IMR-90 (cell line): ENCODE measurements at regions not wholly inside any gene's neighbourhood (a gene's known extent, or its start where the extent isn't known, plus 50 kb on each side); places are given as distances from the start of the nearest gene placed in this dataset.

ENCODE experiments used
- ATAC-seq: fragments of 200-7000 bp; cut with Tn5 transposase; 2 replicates; pipeline ENCODE4 v1.9.1; 2020; ENCODE audit warnings: low read depth, mild to moderate bottlenecking, moderate library complexity
- BruUV-seq: library from RNA; stranded (reverse); fragments of 400-500 nt; replicated peaks from 2 replicates; lab custom pipeline; 2021; lab: Mats Ljungman, UMichigan
- CTCF ChIA-PET: fragments of 300-600 bp; formaldehyde crosslinking; extraction: SDS; loops from one replicate; lab custom pipeline; 2021; ENCODE audit warnings: antibody characterized with exemption; lab: Yijun Ruan, JAX
- POLR2A ChIA-PET: fragments of 300-600 bp; sonication (Branson Sonifier 250); formaldehyde crosslinking; loops from one replicate; lab custom pipeline; 2022; ENCODE audit warnings: antibody characterized with exemption; ENCODE audit not compliant: unreplicated experiment; lab: Charles Lee
- DNase-seq: peaks from one replicate; pipeline ENCODE4 v3.0.0; 2013
- H2AFZ ChIP-seq: replicated peaks from 2 replicates; pipeline ENCODE3; 2013; ENCODE audit warnings: low read length, mild to moderate bottlenecking; ENCODE audit not compliant: poor library complexity
- H2AK5ac ChIP-seq: 2 replicates; pipeline ENCODE4 v1.6.1; 2013; ENCODE audit warnings: low read depth, low read length, inconsistent platforms
- H2AK9ac ChIP-seq: replicated peaks from 2 replicates; pipeline ENCODE3; 2013; ENCODE audit warnings: mild to moderate bottlenecking, low read depth, low read length, moderate library complexity; ENCODE audit not compliant: poor library complexity
- H2BK120ac ChIP-seq: 2 replicates; pipeline ENCODE4 v1.6.1; 2013; ENCODE audit warnings: low read depth, low read length, inconsistent platforms
- H2BK15ac ChIP-seq: 3 replicates; pipeline ENCODE4 v1.6.1; 2013; ENCODE audit warnings: low read depth, low read length, inconsistent platforms
- H2BK20ac ChIP-seq: 2 replicates; pipeline ENCODE4 v1.6.1; 2013; ENCODE audit warnings: low read depth, mild to moderate bottlenecking, inconsistent platforms, low read length, moderate library complexity
- H2BK5ac ChIP-seq: 2 replicates; pipeline ENCODE4 v1.6.1; 2013; ENCODE audit warnings: mild to moderate bottlenecking, low read depth, low read length, inconsistent platforms; ENCODE audit not compliant: poor library complexity, severe bottlenecking
- H3K14ac ChIP-seq: replicated peaks from 2 replicates; pipeline ENCODE4 v1.6.1; 2013; ENCODE audit warnings: low read depth, low read length, inconsistent platforms
- H3K18ac ChIP-seq: 2 replicates; pipeline ENCODE4 v1.6.1; 2013; ENCODE audit warnings: low read depth, low read length, control low read depth
- H3K23ac ChIP-seq: 2 replicates; pipeline ENCODE4 v1.6.1; 2013; ENCODE audit warnings: low read depth, low read length, inconsistent platforms
- H3K27ac ChIP-seq: 2 replicates; pipeline ENCODE4 v1.5.1; 2013; ENCODE audit warnings: mild to moderate bottlenecking, control low read depth, low read length; ENCODE audit not compliant: insufficient read depth
- H3K27me3 ChIP-seq: 2 replicates; pipeline ENCODE4 v1.6.1; 2013; ENCODE audit warnings: low read length; ENCODE audit not compliant: control insufficient read depth, insufficient read depth
- H3K36me3 ChIP-seq: 2 replicates; pipeline ENCODE4 v1.6.1; 2013; ENCODE audit warnings: low read length, mixed read lengths; ENCODE audit not compliant: control insufficient read depth, insufficient read depth
- H3K4ac ChIP-seq: 2 replicates; pipeline ENCODE4 v1.6.1; 2013; ENCODE audit warnings: low read depth, low read length, inconsistent platforms
- H3K4me1 ChIP-seq: 2 replicates; pipeline ENCODE4 v1.6.1; 2013; ENCODE audit warnings: low read length, mixed read lengths; ENCODE audit not compliant: control insufficient read depth, insufficient read depth
- H3K4me2 ChIP-seq: 2 replicates; pipeline ENCODE4 v1.6.1; 2013; ENCODE audit warnings: low read depth, mild to moderate bottlenecking, control low read depth, low read length, moderate library complexity
- H3K4me3 ChIP-seq: 2 replicates; pipeline ENCODE4 v1.5.1; 2013; ENCODE audit warnings: low read depth, mild to moderate bottlenecking, control low read depth, low read length, moderate library complexity; ENCODE audit not compliant: insufficient read depth
- H3K56ac ChIP-seq: 2 replicates; pipeline ENCODE4 v1.6.1; 2013; ENCODE audit warnings: low read length, inconsistent platforms; ENCODE audit not compliant: insufficient read depth; ENCODE audit errors: extremely low read depth
- H3K79me1 ChIP-seq, 2 experiments: 2 replicates each; pipeline ENCODE4 v1.6.1; 2013; ENCODE audit warnings: low read length in 2 of 2, inconsistent platforms in 1 of 2, low read depth in 1 of 2
- H3K9ac ChIP-seq: 2 replicates; pipeline ENCODE4 v1.6.1; 2013; ENCODE audit warnings: low read depth, low read length, control low read depth
- H3K9me1 ChIP-seq: 2 replicates; pipeline ENCODE4 v1.6.1; 2013; ENCODE audit warnings: low read length, inconsistent platforms; ENCODE audit not compliant: insufficient read depth
- H3K9me3 ChIP-seq: 2 replicates; pipeline ENCODE4 v1.6.1; 2013; ENCODE audit warnings: low read length; ENCODE audit not compliant: control insufficient read depth, insufficient read depth
- H4K20me1 ChIP-seq: 2 replicates; pipeline ENCODE4 v1.6.1; 2013; ENCODE audit warnings: low read length, inconsistent platforms; ENCODE audit not compliant: insufficient read depth
- H4K5ac ChIP-seq: 2 replicates; pipeline ENCODE4 v1.6.1; 2013; ENCODE audit warnings: mild to moderate bottlenecking, low read depth, low read length, control low read depth
- H4K8ac ChIP-seq, 2 experiments: 2 replicates each; pipeline ENCODE4 v1.6.1; 2013; ENCODE audit warnings: low read depth in 2 of 2, low read length in 2 of 2, control low read depth in 1 of 2, inconsistent platforms in 1 of 2
- H4K91ac ChIP-seq: 2 replicates; pipeline ENCODE4 v1.6.1; 2013; ENCODE audit warnings: low read depth, low read length, inconsistent platforms; ENCODE audit not compliant: insufficient read depth
- BHLHE40 ChIP-seq: fragments of 150-350 bp; IDR thresholded peaks from 2 replicates; pipeline ENCODE4 v1.6.1; 2016; ENCODE audit warnings: mild to moderate bottlenecking, low read depth, low read length
- CEBPB ChIP-seq: IDR thresholded peaks from 2 replicates; pipeline ENCODE4 v1.6.1; 2012; ENCODE audit warnings: low read depth, low read length, improper control_type of control experiment
- CHD1 ChIP-seq: IDR thresholded peaks from 2 replicates; pipeline ENCODE4 v1.6.1; 2012; ENCODE audit warnings: low read depth, low read length, improper control_type of control experiment
- MAZ ChIP-seq: IDR thresholded peaks from 2 replicates; pipeline ENCODE4 v1.6.1; 2012; ENCODE audit warnings: low read depth, mild to moderate bottlenecking, low read length, improper control_type of control experiment, moderate library complexity, borderline replicate concordance
- MXI1 ChIP-seq: IDR thresholded peaks from 2 replicates; pipeline ENCODE4 v1.6.1; 2012; ENCODE audit warnings: low read depth, mild to moderate bottlenecking, low read length, moderate library complexity, borderline replicate concordance
- NFE2L2 ChIP-seq: fragments of 150-350 bp; IDR thresholded peaks from 2 replicates; pipeline ENCODE4 v1.6.1; 2016; ENCODE audit warnings: low read depth, mild to moderate bottlenecking, low read length
- RFX5 ChIP-seq: IDR thresholded peaks from 2 replicates; pipeline ENCODE4 v1.8.0; 2012; ENCODE audit warnings: low read depth, mild to moderate bottlenecking, low read length, moderate library complexity
- WGBS, 2 experiments: methylation state at CpG; one replicate each; pipeline versions ENCODE4 v1.1.5 to v1.1.7; 2013; ENCODE audit warnings: missing lambda C conversion rate in 2 of 2; ENCODE audit not compliant: insufficient read length in 1 of 2; ENCODE audit errors: extremely low coverage in 2 of 2; 5-methylcytosine and 5-hydroxymethylcytosine counted together
- dilution Hi-C: fragments of 300-500 bp; cut with HindIII; formaldehyde crosslinking; loops from one replicate; pipeline ENCODE4 v1.14.3; 2018; ENCODE audit warnings: low sequenced_read_pairs; ENCODE audit not compliant: unreplicated experiment
- in situ Hi-C: fragments of 300-500 bp; cut with MboI; formaldehyde crosslinking; loops from 3 replicates; pipeline ENCODE4 v1.14.3; 2019; ENCODE audit warnings: low sequenced_read_pairs, inconsistent platforms, mixed read lengths
- intact Hi-C: fragments of 100-400 bp; cut with micrococcal nuclease; formaldehyde crosslinking; loops from 2 replicates; pipeline ENCODE4 v1.10.0; 2022

GRCh38 chr6:150775415-150776203 lies 89.9 kb upstream of the MTHFD1L start:
- no peak overlapping the region for H3K56ac ChIP-seq
- H2AK9ac ChIP-seq, result no peak overlapping the region
- H3K4me1 ChIP-seq, result no peaks in the 10 kb centered on the region
- ChIA-PET CTCF (no interaction called here), POLR2A (no interaction called here)
- no peak overlapping the region for H2AK5ac ChIP-seq
- H4K20me1 ChIP-seq, result no peaks in the 10 kb centered on the region
- in situ Hi-C loops (no loop called here), dilution Hi-C loops (no loop called here), intact Hi-C loops (no loop called here)
- no peaks in the 10 kb centered on the region for H3K36me3 ChIP-seq
- no peak overlapping the region for H2BK20ac ChIP-seq
- no peak overlapping the region for H3K4me3 ChIP-seq
- no peaks in the 10 kb centered on the region for H3K79me1 ChIP-seq
- no peak overlapping the region for H3K4ac ChIP-seq
- H2BK15ac ChIP-seq, result no peak overlapping the region
- no peak overlapping the region for H4K8ac ChIP-seq
- H3K9me1 ChIP-seq, result no peaks in the 10 kb centered on the region
- H4K5ac ChIP-seq, result no peak overlapping the region
- H2AFZ ChIP-seq, result no peak overlapping the region
- BruUV-seq, result no TSS peak
- H2BK5ac ChIP-seq, result no peak overlapping the region
- no peak for DNase-seq
- H3K23ac ChIP-seq, result no peak overlapping the region
- H3K9me3 ChIP-seq, result no peaks in the 10 kb centered on the region
- no peak overlapping the region for H3K27ac ChIP-seq
- H3K18ac ChIP-seq, result no peak overlapping the region
- H3K14ac ChIP-seq, result no peak overlapping the region
- no peak overlapping the region for H2BK120ac ChIP-seq
- no peak overlapping the region for H4K91ac ChIP-seq
- ATAC-seq, result no peak
- no peak overlapping the region for H3K9ac ChIP-seq
- H3K4me2 ChIP-seq, result no peak overlapping the region
- no CpG with 5 or more reads among the region's 9 CpGs for WGBS, 2 experiments
- no peaks in the 10 kb centered on the region for H3K27me3 ChIP-seq
- no peak for TF ChIP-seq MAZ
- TF ChIP-seq NFE2L2, result no peak
- TF ChIP-seq MXI1, result no peak
- TF ChIP-seq BHLHE40, result no peak
- TF ChIP-seq RFX5, result no peak
- no peak for TF ChIP-seq CHD1
- TF ChIP-seq CEBPB, result no peak
